ENCODE measurements at regions not wholly inside any gene's neighbourhood (a gene's known extent, or its start where the extent isn't known, plus 50 kb on each side); places are given as distances from the start of the nearest gene placed in this dataset.

DNA sequence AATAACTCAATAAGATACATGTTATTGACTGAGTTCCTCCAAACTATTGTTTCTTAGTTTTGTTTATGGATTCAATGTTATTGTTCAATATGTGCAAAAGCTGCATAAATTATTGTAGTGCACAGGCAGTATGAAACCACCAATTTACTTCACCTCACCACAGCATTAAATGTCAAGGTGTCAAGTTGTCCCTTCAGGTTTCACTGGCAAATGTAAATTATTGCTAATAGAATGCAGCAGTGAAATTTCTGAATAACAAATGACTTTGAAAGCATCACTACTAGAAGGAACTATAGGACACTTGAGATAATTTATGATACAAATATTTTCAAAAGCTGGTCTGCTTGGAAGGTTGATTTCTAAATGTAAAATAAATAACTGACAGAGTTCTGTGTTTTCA, 116.4 kb upstream of the PTPRD start:
- in situ Hi-C loops (cut with HindIII; ENCODE audit: low sequenced_read_pairs): no loop called here
- DNase-seq (ENCODE audit: low read depth, low spot score): no peak
- TF ChIP-seq, protein P1, sequence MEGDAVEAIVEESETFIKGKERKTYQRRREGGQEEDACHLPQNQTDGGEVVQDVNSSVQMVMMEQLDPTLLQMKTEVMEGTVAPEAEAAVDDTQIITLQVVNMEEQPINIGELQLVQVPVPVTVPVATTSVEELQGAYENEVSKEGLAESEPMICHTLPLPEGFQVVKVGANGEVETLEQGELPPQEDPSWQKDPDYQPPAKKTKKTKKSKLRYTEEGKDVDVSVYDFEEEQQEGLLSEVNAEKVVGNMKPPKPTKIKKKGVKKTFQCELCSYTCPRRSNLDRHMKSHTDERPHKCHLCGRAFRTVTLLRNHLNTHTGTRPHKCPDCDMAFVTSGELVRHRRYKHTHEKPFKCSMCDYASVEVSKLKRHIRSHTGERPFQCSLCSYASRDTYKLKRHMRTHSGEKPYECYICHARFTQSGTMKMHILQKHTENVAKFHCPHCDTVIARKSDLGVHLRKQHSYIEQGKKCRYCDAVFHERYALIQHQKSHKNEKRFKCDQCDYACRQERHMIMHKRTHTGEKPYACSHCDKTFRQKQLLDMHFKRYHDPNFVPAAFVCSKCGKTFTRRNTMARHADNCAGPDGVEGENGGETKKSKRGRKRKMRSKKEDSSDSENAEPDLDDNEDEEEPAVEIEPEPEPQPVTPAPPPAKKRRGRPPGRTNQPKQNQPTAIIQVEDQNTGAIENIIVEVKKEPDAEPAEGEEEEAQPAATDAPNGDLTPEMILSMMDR (IDR thresholded peaks at IDR 0.05; ENCODE audit: low read depth, low read length): no peak
- H3K4me3 ChIP-seq (ENCODE audit: low read depth, low read length): no peak overlapping the region

DNA sequence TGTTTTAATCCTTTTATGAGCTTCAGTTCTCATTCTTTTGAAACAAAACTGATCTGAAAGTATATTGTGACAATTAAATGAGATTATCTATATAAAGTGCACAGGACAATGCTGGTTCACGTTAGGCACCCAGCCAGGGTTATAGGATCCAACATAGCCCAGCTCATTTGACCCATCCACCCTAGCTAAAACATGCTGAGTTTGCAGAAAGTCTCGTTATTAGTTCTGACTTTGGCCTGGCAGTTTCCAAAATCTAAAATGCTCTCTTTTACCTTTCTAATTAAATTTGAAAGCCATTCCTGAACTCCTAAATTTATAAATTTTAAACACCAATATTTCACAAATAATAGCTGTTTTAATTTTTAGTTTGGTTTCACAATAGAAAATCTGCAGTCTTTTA, 131.9 kb upstream of the PTPRD start:
- H3K4me3 ChIP-seq (ENCODE audit: low read depth, low read length): no peak overlapping the region
- DNase-seq (ENCODE audit: low read depth, low spot score): no peak
- TF ChIP-seq, protein P1 (IDR thresholded peaks at IDR 0.05; ENCODE audit: low read depth, low read length): no peak
- in situ Hi-C loops (cut with HindIII; ENCODE audit: low sequenced_read_pairs): no loop called here

DNA sequence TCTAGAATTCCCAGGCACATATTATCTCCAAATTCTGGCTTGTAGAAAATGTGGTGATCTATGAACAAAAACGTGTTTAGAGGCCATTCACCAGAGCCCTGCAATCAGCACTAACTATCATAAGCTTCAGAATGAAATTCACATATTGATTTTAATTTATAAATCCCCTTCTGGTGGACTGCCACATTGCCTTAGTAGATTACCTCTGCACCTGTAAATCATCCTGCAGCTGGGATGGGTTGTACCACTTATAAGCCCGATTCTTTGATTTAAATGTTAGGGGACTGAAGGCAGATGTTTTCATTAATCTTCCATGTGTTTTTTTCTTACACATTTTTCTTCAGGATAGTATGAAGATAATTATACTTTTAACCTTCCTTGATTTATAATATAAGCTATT, 140.7 kb upstream of the PTPRD start:
- H3K4me3 ChIP-seq (ENCODE audit: low read depth, low read length): no peak overlapping the region
- in situ Hi-C loops (cut with HindIII; ENCODE audit: low sequenced_read_pairs): no loop called here
- TF ChIP-seq, protein P1 (IDR thresholded peaks at IDR 0.05; ENCODE audit: low read depth, low read length): no peak
- DNase-seq (ENCODE audit: low read depth, low spot score): no peak

DNA sequence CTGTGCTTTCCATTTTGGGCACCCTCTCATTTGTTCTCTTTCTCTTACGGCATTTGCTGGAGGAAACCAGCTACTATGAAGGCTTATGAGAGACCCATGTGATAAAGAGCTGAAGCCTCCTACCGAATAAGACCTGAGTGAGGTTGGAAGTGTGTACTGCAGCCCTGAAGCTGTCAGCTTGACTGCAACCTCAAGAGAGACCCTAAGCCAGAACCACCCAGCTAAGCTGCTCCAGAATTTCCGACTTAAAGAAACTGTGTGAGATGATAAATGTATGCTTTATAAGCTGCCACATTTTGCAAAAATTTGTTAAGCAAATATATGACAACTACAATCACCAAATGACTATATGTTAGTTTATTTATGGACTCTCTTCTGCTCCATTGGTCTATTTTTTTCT, 151.7 kb upstream of the PTPRD start:
- no peak overlapping the region for H3K4me3 ChIP-seq (ENCODE audit: low read depth, low read length)
- TF ChIP-seq, protein P1 (IDR thresholded peaks at IDR 0.05; ENCODE audit: low read depth, low read length): no peak
- DNase-seq (ENCODE audit: low read depth, low spot score): no peak
- in situ Hi-C loops (cut with HindIII; ENCODE audit: low sequenced_read_pairs): no loop called here

DNA sequence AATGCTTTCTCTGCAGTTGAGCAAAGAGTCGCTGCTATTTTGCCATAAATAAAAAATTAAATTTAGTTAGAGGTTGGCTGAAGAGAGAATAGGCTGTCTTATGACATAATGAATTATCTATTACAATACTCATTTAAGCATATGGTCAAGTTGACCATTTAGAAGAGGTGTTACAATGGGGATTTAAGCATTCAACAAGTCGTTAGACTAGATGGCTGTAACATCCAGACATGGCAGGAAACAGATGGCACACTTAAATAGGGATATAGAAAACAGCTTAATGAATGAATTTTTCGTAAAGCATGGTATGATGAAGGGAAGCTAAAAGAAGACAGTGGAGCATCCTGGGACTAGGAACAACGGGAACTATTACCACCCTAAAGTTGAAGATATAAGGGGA, 160.3 kb upstream of the PTPRD start:
- DNase-seq (ENCODE audit: low read depth, low spot score): no peak
- in situ Hi-C loops (cut with HindIII; ENCODE audit: low sequenced_read_pairs): no loop called here
- H3K4me3 ChIP-seq (ENCODE audit: low read depth, low read length): no peak overlapping the region
- TF ChIP-seq, protein P1 (IDR thresholded peaks at IDR 0.05; ENCODE audit: low read depth, low read length): no peak

DNA sequence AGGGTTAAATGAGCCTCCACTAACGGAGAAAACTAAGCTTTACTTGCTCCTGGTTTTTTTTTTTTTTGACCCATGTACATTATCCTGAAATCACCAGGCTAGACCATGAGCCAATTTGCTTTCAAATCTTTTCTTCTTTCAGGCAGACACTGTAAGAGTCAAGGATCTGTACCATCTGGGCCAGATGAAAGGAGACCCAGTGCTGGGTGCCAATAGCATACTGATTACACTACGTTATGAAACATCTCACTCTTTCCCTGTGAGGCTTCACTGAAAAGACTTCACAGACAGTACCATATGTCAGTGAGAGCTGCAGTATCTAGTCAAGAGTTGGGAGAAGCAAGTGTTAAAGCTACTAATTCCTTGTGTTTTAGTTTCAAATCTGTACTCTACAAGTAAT, 161.2 kb upstream of the PTPRD start:
- in situ Hi-C loops (cut with HindIII; ENCODE audit: low sequenced_read_pairs): no loop called here

More for the DNA sequence above, 161.2 kb upstream of the PTPRD start:
- no peak overlapping the region for H3K4me3 ChIP-seq (ENCODE audit: low read depth, low read length)
- no peak for DNase-seq (ENCODE audit: low read depth, low spot score)
- TF ChIP-seq, protein P1 (IDR thresholded peaks at IDR 0.05; ENCODE audit: low read depth, low read length): no peak

Measured in astrocyte of the spinal cord (primary cell).